Kidney (tissue), 13 donors: ENCODE measurements at regions not wholly inside any gene's neighbourhood (a gene's known extent, or its start where the extent isn't known, plus 50 kb on each side); places are given as distances from the start of the nearest gene placed in this dataset.
A peak's percentile ranks its signal among the peaks of the same experiment; 100 is the strongest.

Source experiments
- DNase-seq, 5 donors: peaks; one replicate each; pipeline ENCODE4 v3.0.0-alpha.2; 2013 to 2020
- FAIRE-seq: peaks from 2 replicates; lab custom pipeline; 2012; peaks lifted over from hg19 to GRCh38; lab: Jason Lieb, UNC
- H3K27ac ChIP-seq, 2 donors: one replicate each; pipeline ENCODE4 v1.7.0; 2013; ENCODE audit warnings: low read depth in 2 of 2, low read length in 2 of 2, inconsistent platforms in 1 of 2
- H3K27me3 ChIP-seq: one replicate; pipeline ENCODE4 v1.7.1; 2013; ENCODE audit warnings: low read length, inconsistent platforms; ENCODE audit not compliant: control insufficient read depth, insufficient read depth
- H3K36me3 ChIP-seq, 3 donors: one replicate each; pipeline versions ENCODE4 v1.7.0 to v1.7.1; 2013; ENCODE audit warnings: low read length in 3 of 3, control low read depth in 1 of 3, inconsistent platforms in 1 of 3; ENCODE audit not compliant: insufficient read depth in 3 of 3, control insufficient read depth in 2 of 3
- H3K4me1 ChIP-seq, 3 donors: one replicate each; pipeline versions ENCODE4 v1.7.0 to v1.7.1; 2013; ENCODE audit warnings: low read length in 3 of 3, inconsistent platforms in 1 of 3, low read depth in 1 of 3; ENCODE audit not compliant: control insufficient read depth in 2 of 3, insufficient read depth in 2 of 3
- H3K4me3 ChIP-seq, 3 donors: one replicate each; pipeline versions ENCODE4 v1.7.0 to v1.8.1; 2013; ENCODE audit warnings: low read length in 3 of 3, control low read depth in 1 of 3, inconsistent platforms in 1 of 3
- H3K9ac ChIP-seq, 3 donors: one replicate each; pipeline versions ENCODE4 v1.7.0 to v1.7.1; 2013; ENCODE audit warnings: low read length in 3 of 3, control low read depth in 1 of 3, inconsistent platforms in 1 of 3
- H3K9me3 ChIP-seq, 3 donors: one replicate each; pipeline versions ENCODE4 v1.7.0 to v1.7.1; 2013; ENCODE audit warnings: low read length in 3 of 3, control low read depth in 1 of 3, inconsistent platforms in 1 of 3; ENCODE audit not compliant: control insufficient read depth in 2 of 3, insufficient read depth in 1 of 3
- CTCF ChIP-seq: IDR thresholded peaks from 3 replicates; pipeline ENCODE4 v1.5.1; 2012; ENCODE audit warnings: mild to moderate bottlenecking, moderate library complexity, borderline replicate concordance; ENCODE audit not compliant: insufficient read depth; ENCODE audit errors: extremely low read depth
- intact Hi-C: fragments of 100-400 bp; cut with DNase I; formaldehyde crosslinking; loops from one replicate; pipeline ENCODE4 v1.11.1; 2022
- donor health status: control.
- donor health status: control.
- donor health status: control.
- donor health status: control.
- donor health status: control.
- donor health status: DM: yes; HTN: yes; CAD: no.
- donor health status: Normal renal cell carcinoma (clear cell type).

- intact Hi-C loops: no loop called here
- no peaks in the 10 kb centered on the region for H3K27me3 ChIP-seq
- DNase-seq (peak in 1 of 5 donors; percentile 24), FAIRE-seq (no peak)
- no peak overlapping the region for H3K27ac ChIP-seq
- no peaks in the 10 kb centered on the region for H3K4me1 ChIP-seq
- no peaks in the 10 kb centered on the region for H3K36me3 ChIP-seq
- no peaks in the 10 kb centered on the region for H3K9me3 ChIP-seq
- no peak for TF ChIP-seq CTCF
- no peak overlapping the region for H3K9ac ChIP-seq
- no peak overlapping the region for H3K4me3 ChIP-seq
Observed at GRCh38 chr3:65070968-65071367, 383.2 kb upstream of the ADAMTS9 start.

GRCh38 chr3:65060904-65061303 is 373.1 kb upstream of the ADAMTS9 start:
- Histone ChIP-seq H3K4me1 (no peaks in the 10 kb centered on the region), H3K4me3 (no peak overlapping the region), H3K27ac (no peak overlapping the region), H3K9ac (no peak overlapping the region), H3K36me3 (no peaks in the 10 kb centered on the region), H3K9me3 (no peaks in the 10 kb centered on the region), H3K27me3 (no peaks in the 10 kb centered on the region)
- no peak for TF ChIP-seq CTCF
- intact Hi-C loops: no loop called here
- no peak for DNase-seq
- FAIRE-seq: no peak

DNA sequence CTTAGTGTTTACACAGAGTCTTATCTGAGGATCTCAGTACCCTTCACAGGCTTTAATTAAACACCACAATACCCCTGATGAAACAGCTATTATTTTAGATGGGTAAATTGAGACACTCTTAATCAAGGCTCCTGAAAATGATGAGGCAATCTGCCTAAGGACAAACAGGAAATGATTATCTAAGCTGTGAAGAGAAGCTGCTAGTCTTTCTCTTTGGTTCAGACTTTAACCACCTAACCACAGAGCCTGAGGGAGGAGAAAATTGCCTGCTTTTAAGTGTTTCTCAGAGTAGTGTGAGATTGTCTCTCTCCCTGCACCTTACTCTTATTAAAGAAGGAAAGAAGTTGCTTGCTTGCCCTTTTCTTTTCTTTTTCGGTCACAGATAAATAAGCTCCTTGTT is 364.3 kb upstream of the ADAMTS9 start:
- H3K27me3 ChIP-seq: no peaks in the 10 kb centered on the region
- TF ChIP-seq CTCF: no peak
- DNase-seq (no peak), FAIRE-seq (no peak)
- no peak overlapping the region for H3K4me3 ChIP-seq
- intact Hi-C loops: no loop called here
- H3K36me3 ChIP-seq: no peaks in the 10 kb centered on the region
- no peaks in the 10 kb centered on the region for H3K4me1 ChIP-seq
- H3K9me3 ChIP-seq: peaks cover 0 to 2% (median 0%) of the 10 kb centered on the region in 3 donors
- no peak overlapping the region for H3K9ac ChIP-seq
- no peak overlapping the region for H3K27ac ChIP-seq

- peaks cover 0 to 4% (median 0%) of the 10 kb centered on the region in 3 donors for H3K9me3 ChIP-seq
- no peak overlapping the region for H3K27ac ChIP-seq
- H3K27me3 ChIP-seq: no peaks in the 10 kb centered on the region
- intact Hi-C loops: no loop called here
- no peaks in the 10 kb centered on the region for H3K36me3 ChIP-seq
- no peak for TF ChIP-seq CTCF
- H3K4me1 ChIP-seq: no peaks in the 10 kb centered on the region
- DNase-seq (no peak), FAIRE-seq (no peak)
- no peak overlapping the region for H3K4me3 ChIP-seq
- H3K9ac ChIP-seq: no peak overlapping the region
Observed at GRCh38 chr3:65048151-65048550, 360.4 kb upstream of the ADAMTS9 start.
